NCI-H1436 (cell line): ENCODE measurements at regions not wholly inside any gene's neighbourhood (a gene's known extent, or its start where the extent isn't known, plus 50 kb on each side); places are given as distances from the start of the nearest gene placed in this dataset.

Experiments used
- DNase-seq: peaks from one replicate; lab custom pipeline; 2025; lab: John Stamatoyannopoulos, UW

- no peak for DNase-seq
Observed at GRCh38 chrX:120692319-120692718, 62.5 kb upstream of the C1GALT1C1 start.

- no peak for DNase-seq
Observed at GRCh38 chrX:120690941-120691340, 61.1 kb upstream of the C1GALT1C1 start.

- no peak for DNase-seq
Observed at GRCh38 chrX:120690344-120690743, 60.5 kb upstream of the C1GALT1C1 start.

GRCh38 chrX:120680090-120680489 is 50.2 kb upstream of the C1GALT1C1 start:
- no peak for DNase-seq
